Tibial nerve (tissue), 4 donors: ENCODE measurements at regions not wholly inside any gene's neighbourhood (a gene's known extent, or its start where the extent isn't known, plus 50 kb on each side); places are given as distances from the start of the nearest gene placed in this dataset.

ENCODE experiments used
- EP300 ChIP-seq, 2 donors: sonication (generic); formaldehyde crosslinking; IDR thresholded peaks; one replicate each; pipeline ENCODE4 v1.6.1; 2017; ENCODE audit warnings: antibody characterized with exemption in 2 of 2, mild to moderate bottlenecking in 1 of 2
- TF ChIP-seq, protein P1 (sequence below), 5 experiments: fragments of 200-600 bp in 3 of 5; fragments of 450-650 bp in 2 of 5; sonication (generic) in 3 of 5; IDR thresholded peaks; one replicate each; pipeline ENCODE4 v1.5.1; 2016 to 2019; ENCODE audit warnings: antibody characterized with exemption in 5 of 5, mild to moderate bottlenecking in 3 of 5, moderate library complexity in 2 of 5

DNA sequence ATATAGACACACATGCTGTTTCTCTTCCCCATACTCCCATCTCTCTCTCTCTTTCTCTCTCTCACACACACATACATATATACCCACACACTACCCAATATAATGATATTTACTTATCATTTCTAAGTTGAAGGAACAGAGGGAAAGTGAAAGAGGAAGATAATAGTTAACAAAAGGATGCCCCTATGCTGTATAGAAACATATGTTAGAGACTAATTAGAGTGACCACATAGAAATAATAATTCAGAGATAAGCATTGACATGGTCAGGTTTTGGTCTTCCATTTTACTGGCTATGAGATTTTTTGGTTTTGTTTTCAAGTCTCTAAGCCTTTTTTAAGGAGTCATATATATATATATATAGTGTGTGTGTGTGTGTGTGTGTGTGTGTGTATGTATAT is 445.7 kb upstream of the CHORDC1 start:
- TF ChIP-seq, protein P1, sequence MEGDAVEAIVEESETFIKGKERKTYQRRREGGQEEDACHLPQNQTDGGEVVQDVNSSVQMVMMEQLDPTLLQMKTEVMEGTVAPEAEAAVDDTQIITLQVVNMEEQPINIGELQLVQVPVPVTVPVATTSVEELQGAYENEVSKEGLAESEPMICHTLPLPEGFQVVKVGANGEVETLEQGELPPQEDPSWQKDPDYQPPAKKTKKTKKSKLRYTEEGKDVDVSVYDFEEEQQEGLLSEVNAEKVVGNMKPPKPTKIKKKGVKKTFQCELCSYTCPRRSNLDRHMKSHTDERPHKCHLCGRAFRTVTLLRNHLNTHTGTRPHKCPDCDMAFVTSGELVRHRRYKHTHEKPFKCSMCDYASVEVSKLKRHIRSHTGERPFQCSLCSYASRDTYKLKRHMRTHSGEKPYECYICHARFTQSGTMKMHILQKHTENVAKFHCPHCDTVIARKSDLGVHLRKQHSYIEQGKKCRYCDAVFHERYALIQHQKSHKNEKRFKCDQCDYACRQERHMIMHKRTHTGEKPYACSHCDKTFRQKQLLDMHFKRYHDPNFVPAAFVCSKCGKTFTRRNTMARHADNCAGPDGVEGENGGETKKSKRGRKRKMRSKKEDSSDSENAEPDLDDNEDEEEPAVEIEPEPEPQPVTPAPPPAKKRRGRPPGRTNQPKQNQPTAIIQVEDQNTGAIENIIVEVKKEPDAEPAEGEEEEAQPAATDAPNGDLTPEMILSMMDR (IDR thresholded peaks at IDR 0.05): no peak
- TF ChIP-seq EP300 (IDR thresholded peaks at IDR 0.05): no peak
